ENCODE measurements at regions not wholly inside any gene's neighbourhood (a gene's known extent, or its start where the extent isn't known, plus 50 kb on each side); places are given as distances from the start of the nearest gene placed in this dataset.

DNA sequence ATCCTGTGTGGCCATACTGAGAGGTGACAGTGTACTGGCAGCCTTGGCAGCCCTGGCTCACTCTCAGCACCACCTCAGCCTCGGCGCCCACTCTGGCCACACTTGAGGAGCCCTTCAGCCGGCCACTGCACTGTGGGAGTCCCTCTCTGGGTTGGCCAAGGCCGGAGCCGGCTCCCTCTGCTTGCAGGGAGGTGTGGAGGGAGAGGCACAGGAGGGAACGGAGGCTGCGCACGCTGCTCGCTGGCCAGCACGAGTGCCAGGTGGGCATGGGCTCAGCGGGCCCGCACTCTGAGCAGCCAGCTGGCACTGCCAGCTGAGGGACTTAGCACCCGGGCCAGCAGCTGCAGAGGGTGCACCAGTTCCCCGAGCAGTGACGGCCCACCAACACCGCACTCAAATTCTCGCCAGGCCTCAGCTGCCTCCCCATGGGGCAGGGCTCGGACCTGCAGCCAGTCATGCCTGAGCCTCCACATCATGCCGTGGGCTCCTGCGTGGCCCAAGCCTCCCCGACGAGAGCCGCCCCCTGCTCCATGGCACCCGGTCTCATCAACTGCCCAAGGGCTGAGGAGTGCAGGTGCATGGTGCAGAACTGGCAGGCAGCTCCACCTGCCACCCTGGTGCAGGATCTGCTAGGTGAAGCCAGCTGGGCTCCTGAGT is 184.4 kb upstream of the TOX3 start:
- Histone ChIP-seq H3K27ac (no peak overlapping the region), H3K9me3 (replicated peaks in 1 of 11) (peaks cover 6 to 20% (median 13%) of the 10 kb centered on the region in 11 experiments; a peak in 15 of 22 replicates), H3K9ac (no peak overlapping the region), H3K4me1 (peaks cover 0 to 37% (median 0%) of the 10 kb centered on the region in 10 experiments; a peak in 6 of 20 replicates), H4K20me1 (no peaks in the 10 kb centered on the region), H3K4me2 (no peak overlapping the region), H3K36me3 (no peaks in the 10 kb centered on the region), H3K4me3 (no peak overlapping the region), H3K27me3 (no peaks in the 10 kb centered on the region)
- no peak for TF ChIP-seq Cebpa-rat (IDR thresholded peaks at IDR 0.05)

DNA sequence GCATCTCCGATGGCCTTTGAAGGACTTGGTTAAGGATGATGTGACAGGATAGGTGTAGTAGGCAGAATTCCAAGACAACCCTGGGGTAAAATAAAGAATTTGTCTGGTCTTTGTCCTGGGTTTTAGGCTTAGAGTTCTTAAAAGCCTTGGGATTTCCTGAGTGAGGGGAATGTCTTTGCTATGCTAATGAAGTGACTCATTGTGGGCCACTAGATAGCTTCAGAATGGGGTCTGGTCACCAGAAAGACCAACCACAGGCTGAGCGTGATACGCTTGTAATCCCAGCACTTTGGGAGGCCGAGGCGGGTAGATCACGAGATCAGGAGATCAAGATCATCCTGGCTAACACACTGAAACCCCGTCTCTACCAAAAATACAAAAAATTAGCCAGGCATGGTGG is 182.8 kb upstream of the TOX3 start:
- peaks cover 0 to 45% (median 0%) of the 10 kb centered on the region in 10 experiments; a peak in 6 of 20 replicates for H3K4me1 ChIP-seq
- H3K27me3 ChIP-seq, result no peaks in the 10 kb centered on the region
- no peak overlapping the region for H3K4me3 ChIP-seq
- no peaks in the 10 kb centered on the region for H4K20me1 ChIP-seq
- H3K36me3 ChIP-seq, result no peaks in the 10 kb centered on the region
- H3K4me2 ChIP-seq, result no peak overlapping the region
- peaks cover 6 to 23% (median 13%) of the 10 kb centered on the region in 11 experiments; a peak in 15 of 22 replicates for H3K9me3 ChIP-seq (replicated peaks in 1 of 11)
- H3K9ac ChIP-seq, result no peak overlapping the region
- no peak overlapping the region for H3K27ac ChIP-seq
- TF ChIP-seq Cebpa-rat (IDR thresholded peaks at IDR 0.05), result no peak

DNA sequence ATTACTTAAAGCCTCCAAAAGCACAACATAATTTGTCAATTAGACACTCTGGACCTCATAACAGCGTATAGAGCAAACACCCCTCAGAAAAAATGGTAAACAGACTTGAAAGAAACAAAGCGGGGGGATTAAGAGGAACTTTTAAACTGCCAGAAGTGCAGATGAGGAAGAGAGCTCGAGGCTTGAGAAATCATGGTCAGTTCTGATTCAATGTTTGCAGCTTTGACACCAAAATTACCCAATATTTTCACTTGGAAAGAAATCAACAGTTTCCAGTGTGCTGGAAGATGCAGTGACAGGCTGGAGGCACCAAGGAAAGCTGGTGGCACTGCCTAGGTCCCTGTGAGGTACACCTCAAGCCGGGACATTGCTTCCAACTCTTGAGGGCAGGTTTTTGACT is 180.9 kb upstream of the TOX3 start:
- Histone ChIP-seq H4K20me1 (no peaks in the 10 kb centered on the region), H3K27ac (peak overlapping the region in 6 of 11 experiments; percentile 25 to 68 (median 48); a peak in 10 of 22 replicates), H3K9me3 (replicated peaks in 1 of 11) (peaks cover 6 to 23% (median 13%) of the 10 kb centered on the region in 11 experiments; a peak in 15 of 22 replicates), H3K27me3 (no peaks in the 10 kb centered on the region), H3K4me3 (no peak overlapping the region), H3K4me2 (peak overlapping the region in 5 of 11 experiments; percentile 23 to 61 (median 39); a peak in 8 of 22 replicates), H3K4me1 (peaks cover 0 to 37% (median 0%) of the 10 kb centered on the region in 10 experiments; a peak in 6 of 20 replicates), H3K36me3 (no peaks in the 10 kb centered on the region), H3K9ac (peak overlapping the region in 1 of 11 experiments; percentile 19; a peak in 1 of 22 replicates)
- peak in 4 of 11 experiments; percentile 27 to 85 (median 52); a peak in 4 of 22 replicates for TF ChIP-seq Cebpa-rat (IDR thresholded peaks at IDR 0.05)

DNA sequence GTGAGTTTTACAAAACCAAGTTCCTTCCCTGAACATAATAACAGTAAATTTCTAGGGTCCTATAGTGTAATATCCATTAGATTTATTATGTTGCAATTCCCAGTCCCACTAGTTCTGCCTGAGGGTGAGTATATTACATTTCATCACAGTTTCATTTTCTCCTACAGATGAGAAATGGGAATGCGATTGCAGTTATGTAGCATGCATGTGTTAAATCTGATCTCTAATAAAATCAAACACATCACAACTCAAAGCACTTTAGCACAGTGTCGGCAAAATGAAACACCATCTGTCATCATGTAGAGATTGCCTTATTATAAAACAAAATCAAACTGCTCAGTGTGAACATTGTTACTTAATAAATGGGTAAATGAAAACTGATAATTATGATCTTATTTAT is 180.5 kb upstream of the TOX3 start:
- peak overlapping the region in 1 of 11 experiments; percentile 19; a peak in 1 of 22 replicates for H3K9ac ChIP-seq
- H3K36me3 ChIP-seq, result no peaks in the 10 kb centered on the region
- no peaks in the 10 kb centered on the region for H3K27me3 ChIP-seq
- H3K4me1 ChIP-seq, result peaks cover 0 to 37% (median 0%) of the 10 kb centered on the region in 10 experiments; a peak in 6 of 20 replicates
- no peak overlapping the region for H3K4me3 ChIP-seq
- peak overlapping the region in 6 of 11 experiments; percentile 25 to 68 (median 42); a peak in 9 of 22 replicates for H3K27ac ChIP-seq
- peaks cover 6 to 25% (median 14%) of the 10 kb centered on the region in 11 experiments; a peak in 15 of 22 replicates for H3K9me3 ChIP-seq (replicated peaks in 1 of 11)
- no peaks in the 10 kb centered on the region for H4K20me1 ChIP-seq
- H3K4me2 ChIP-seq, result peak overlapping the region in 4 of 11 experiments; percentile 23 to 61 (median 46); a peak in 6 of 22 replicates
- TF ChIP-seq Cebpa-rat (IDR thresholded peaks at IDR 0.05), result no peak

DNA sequence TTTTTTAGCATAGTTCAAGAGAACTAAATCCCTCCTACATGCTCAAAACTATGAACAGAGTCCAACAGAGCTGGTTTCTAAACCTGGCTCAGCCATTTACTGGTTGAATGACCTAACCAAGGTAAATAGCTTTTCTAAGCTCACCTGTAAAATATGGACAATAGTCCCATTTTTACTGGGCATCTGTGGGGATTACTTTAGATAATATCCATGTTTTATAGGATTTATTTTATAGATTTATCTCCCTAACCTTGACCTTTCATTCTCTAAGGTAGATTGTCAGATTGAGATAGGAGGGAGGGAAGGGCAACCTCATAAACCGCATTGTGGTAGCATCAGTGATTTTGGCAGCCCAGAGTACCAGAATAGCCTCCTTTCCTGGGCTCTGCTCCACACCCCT is 178.5 kb upstream of the TOX3 start:
- Histone ChIP-seq H3K9ac (no peak overlapping the region), H3K9me3 (replicated peaks in 1 of 11) (peaks cover 0 to 23% (median 7%) of the 10 kb centered on the region in 11 experiments; a peak in 10 of 22 replicates), H3K27ac (no peak overlapping the region), H3K36me3 (no peaks in the 10 kb centered on the region), H4K20me1 (no peaks in the 10 kb centered on the region), H3K27me3 (no peaks in the 10 kb centered on the region), H3K4me3 (no peak overlapping the region), H3K4me1 (peaks cover 0 to 37% (median 0%) of the 10 kb centered on the region in 10 experiments; a peak in 6 of 20 replicates), H3K4me2 (no peak overlapping the region)
- no peak for TF ChIP-seq Cebpa-rat (IDR thresholded peaks at IDR 0.05)

DNA sequence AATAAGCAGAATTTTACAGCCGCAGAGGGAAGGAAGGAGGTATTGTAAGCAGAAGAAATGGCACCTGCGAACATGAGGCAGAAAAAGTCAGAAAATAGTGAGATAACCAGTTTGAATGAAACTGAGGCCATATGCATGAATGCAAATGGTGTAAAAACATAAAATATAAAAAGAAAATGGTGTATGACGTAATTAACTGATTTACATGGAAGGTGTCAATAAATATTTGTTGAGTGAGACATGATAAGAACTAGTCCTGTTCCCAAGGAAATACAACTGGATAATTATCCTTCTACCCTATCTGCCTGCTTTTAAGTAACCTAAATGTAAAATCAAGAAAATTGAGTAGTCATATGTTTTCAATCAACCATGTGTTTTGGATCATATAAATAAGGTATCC is 178.1 kb upstream of the TOX3 start:
- Histone ChIP-seq H3K9ac (no peak overlapping the region), H3K4me1 (peaks cover 0 to 37% (median 0%) of the 10 kb centered on the region in 10 experiments; a peak in 6 of 20 replicates), H3K27me3 (no peaks in the 10 kb centered on the region), H3K27ac (no peak overlapping the region), H3K4me2 (0 out of 22 replicates have a peak overlapping the region, but pooled peaks of 1 of the 11 experiments have one; percentile 19), H4K20me1 (no peaks in the 10 kb centered on the region), H3K9me3 (replicated peaks in 1 of 11) (peaks cover 0 to 21% (median 7%) of the 10 kb centered on the region in 11 experiments; a peak in 10 of 22 replicates), H3K36me3 (no peaks in the 10 kb centered on the region), H3K4me3 (no peak overlapping the region)
- no peak for TF ChIP-seq Cebpa-rat (IDR thresholded peaks at IDR 0.05)

DNA sequence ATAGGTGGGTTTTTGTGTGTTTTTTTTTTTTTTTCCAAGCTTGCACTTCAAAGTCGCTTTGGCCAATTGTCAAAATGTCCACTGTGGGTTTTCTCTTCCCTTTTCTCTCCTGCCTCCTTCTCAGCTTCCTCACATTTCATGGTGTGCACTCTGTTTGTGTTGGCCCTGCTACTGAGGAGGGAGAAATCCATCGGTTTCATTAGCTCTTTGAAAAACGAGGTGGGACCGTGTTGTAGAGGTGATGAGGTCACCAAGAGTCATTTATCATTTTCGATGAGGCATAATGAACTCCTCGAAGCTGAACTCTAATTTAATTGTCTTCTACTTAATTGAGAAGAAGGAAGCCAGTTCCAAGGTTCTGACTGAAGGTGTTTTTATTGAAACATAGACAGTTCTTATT is 174.4 kb upstream of the TOX3 start:
- H3K9me3 ChIP-seq (replicated peaks in 1 of 11), result peaks cover 0 to 15% (median 7%) of the 10 kb centered on the region in 11 experiments; a peak in 10 of 22 replicates

DNA sequence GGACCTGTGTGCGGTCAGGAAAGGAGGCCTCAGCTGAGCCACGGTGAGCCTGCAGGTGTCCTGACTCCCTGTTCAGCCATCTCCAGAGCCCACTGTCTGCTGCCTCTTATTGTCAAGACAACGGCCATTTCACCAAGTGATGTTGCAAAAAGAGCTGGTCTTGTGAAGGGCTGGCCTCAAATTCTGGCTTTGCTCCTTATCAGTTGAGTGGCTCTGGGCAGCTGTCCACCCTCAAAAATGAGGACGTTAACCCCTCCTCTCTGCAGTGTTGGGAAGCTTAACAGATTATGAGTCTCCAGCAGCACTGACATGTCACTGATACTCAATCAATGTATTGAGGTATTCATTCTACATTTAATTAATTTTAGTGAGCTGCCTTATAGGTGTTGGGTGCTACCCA is 171.1 kb upstream of the TOX3 start:
- TF ChIP-seq Cebpa-rat (IDR thresholded peaks at IDR 0.05), result no peak
- no peak overlapping the region for H3K9ac ChIP-seq
- no peaks in the 10 kb centered on the region for H4K20me1 ChIP-seq
- no peaks in the 10 kb centered on the region for H3K36me3 ChIP-seq
- H3K9me3 ChIP-seq (replicated peaks in 1 of 11), result peaks cover 0 to 10% (median 7%) of the 10 kb centered on the region in 11 experiments; a peak in 10 of 22 replicates
- no peak overlapping the region for H3K4me3 ChIP-seq
- no peaks in the 10 kb centered on the region for H3K27me3 ChIP-seq
- no peak overlapping the region for H3K4me2 ChIP-seq
- H3K27ac ChIP-seq, result no peak overlapping the region
- H3K4me1 ChIP-seq, result peaks cover 0 to 5% (median 0%) of the 10 kb centered on the region in 10 experiments; a peak in 1 of 20 replicates

More for the DNA sequence above, 174.4 kb upstream of the TOX3 start:
- Histone ChIP-seq H3K4me3 (no peak overlapping the region), H3K4me1 (peaks cover 0 to 10% (median 0%) of the 10 kb centered on the region in 10 experiments; a peak in 2 of 20 replicates), H3K27me3 (no peaks in the 10 kb centered on the region), H3K36me3 (no peaks in the 10 kb centered on the region), H3K27ac (no peak overlapping the region), H4K20me1 (no peaks in the 10 kb centered on the region), H3K4me2 (no peak overlapping the region), H3K9ac (no peak overlapping the region)
- no peak for TF ChIP-seq Cebpa-rat (IDR thresholded peaks at IDR 0.05)

DNA sequence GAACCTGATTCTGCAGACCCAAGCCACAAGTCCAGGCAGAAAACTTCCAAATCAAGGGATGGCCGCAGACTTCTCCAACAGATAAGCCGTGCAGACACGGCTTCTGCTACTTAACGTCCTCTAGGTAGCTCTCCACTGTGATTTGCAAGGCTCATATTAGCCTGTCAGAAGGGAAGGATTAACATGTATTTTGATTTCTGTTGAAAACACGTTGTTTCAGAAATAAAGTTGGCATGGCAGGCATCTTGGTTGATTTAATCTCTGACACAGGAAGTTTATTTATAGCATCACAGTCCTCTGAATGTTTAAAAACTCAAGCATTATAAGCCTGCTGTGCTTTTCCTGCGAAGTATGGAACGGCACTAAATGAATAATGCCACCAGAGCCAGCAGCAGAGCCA is 166.8 kb upstream of the TOX3 start:
- peak overlapping the region in 2 of 11 experiments; percentile 17 to 29; a peak in 1 of 22 replicates for H3K4me2 ChIP-seq
- no peak overlapping the region for H3K27ac ChIP-seq
- no peak overlapping the region for H3K4me3 ChIP-seq
- no peak overlapping the region for H3K9ac ChIP-seq
- H3K27me3 ChIP-seq, result no peaks in the 10 kb centered on the region
- H4K20me1 ChIP-seq, result no peaks in the 10 kb centered on the region
- H3K4me1 ChIP-seq, result peaks cover 0 to 5% (median 0%) of the 10 kb centered on the region in 10 experiments; a peak in 1 of 20 replicates
- H3K36me3 ChIP-seq, result no peaks in the 10 kb centered on the region
- no peak for TF ChIP-seq Cebpa-rat (IDR thresholded peaks at IDR 0.05)
- no peaks in the 10 kb centered on the region for H3K9me3 ChIP-seq (replicated peaks in 1 of 11)
